ENCODE measurements at regions not wholly inside any gene's neighbourhood (a gene's known extent, or its start where the extent isn't known, plus 50 kb on each side); places are given as distances from the start of the nearest gene placed in this dataset.

- Histone ChIP-seq H3K4me3 (IDR thresholded peaks at IDR 0.05; ENCODE audit: insufficient read depth, low read depth, low read length) (no peak overlapping the region), H3K27ac (no peak overlapping the region), H3K4me2 (no peak overlapping the region), H4K20me1 (ENCODE audit: insufficient read depth) (no peaks in the 10 kb centered on the region), H3K27me3 (ENCODE audit: insufficient read depth, low read depth) (no peaks in the 10 kb centered on the region), H3K4me1 (ENCODE audit: low read depth, poor library complexity, severe bottlenecking) (no peaks in the 10 kb centered on the region), H3K79me2 (ENCODE audit: insufficient read depth, low read depth) (no peaks in the 10 kb centered on the region), H2AFZ (ENCODE audit: low read depth) (no peak overlapping the region), H3K9ac (no peak overlapping the region), H3K36me3 (ENCODE audit: insufficient read depth) (no peaks in the 10 kb centered on the region)
- no peak for TF ChIP-seq CTCF (conservative IDR thresholded peaks at IDR 0.05; ENCODE audit: low read depth, low read length)
These were observed 113.6 kb downstream of the POLR2M start for GRCh38 chr15:57820119-57820518.

DNA sequence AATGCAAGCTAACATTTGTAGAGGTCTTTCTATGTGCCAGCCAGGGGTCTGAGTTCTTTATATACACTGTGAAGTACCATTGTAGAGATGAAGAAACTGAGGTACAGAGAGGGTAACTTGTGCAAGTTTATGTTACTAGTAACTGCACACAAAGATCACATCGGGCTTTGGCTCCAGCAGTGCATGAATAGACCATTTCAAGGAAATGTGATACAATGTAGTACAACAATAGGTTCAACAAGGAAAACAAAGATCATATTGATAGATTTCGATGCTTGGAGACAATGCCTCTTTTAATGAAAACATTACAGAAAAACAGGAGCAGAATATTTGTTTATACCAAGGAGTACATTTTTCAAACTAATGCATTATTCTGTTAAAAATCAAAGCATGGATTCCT, 115.3 kb downstream of the POLR2M start:
- Histone ChIP-seq H3K4me2 (no peak overlapping the region), H3K4me3 (IDR thresholded peaks at IDR 0.05; ENCODE audit: insufficient read depth, low read depth, low read length) (no peak overlapping the region), H4K20me1 (ENCODE audit: insufficient read depth) (no peaks in the 10 kb centered on the region), H2AFZ (ENCODE audit: low read depth) (no peak overlapping the region), H3K27ac (no peak overlapping the region), H3K27me3 (ENCODE audit: insufficient read depth, low read depth) (no peaks in the 10 kb centered on the region), H3K36me3 (ENCODE audit: insufficient read depth) (no peaks in the 10 kb centered on the region), H3K9ac (no peak overlapping the region), H3K4me1 (ENCODE audit: low read depth, poor library complexity, severe bottlenecking) (no peaks in the 10 kb centered on the region), H3K79me2 (ENCODE audit: insufficient read depth, low read depth) (no peaks in the 10 kb centered on the region)
- no peak for TF ChIP-seq CTCF (conservative IDR thresholded peaks at IDR 0.05; ENCODE audit: low read depth, low read length)

DNA sequence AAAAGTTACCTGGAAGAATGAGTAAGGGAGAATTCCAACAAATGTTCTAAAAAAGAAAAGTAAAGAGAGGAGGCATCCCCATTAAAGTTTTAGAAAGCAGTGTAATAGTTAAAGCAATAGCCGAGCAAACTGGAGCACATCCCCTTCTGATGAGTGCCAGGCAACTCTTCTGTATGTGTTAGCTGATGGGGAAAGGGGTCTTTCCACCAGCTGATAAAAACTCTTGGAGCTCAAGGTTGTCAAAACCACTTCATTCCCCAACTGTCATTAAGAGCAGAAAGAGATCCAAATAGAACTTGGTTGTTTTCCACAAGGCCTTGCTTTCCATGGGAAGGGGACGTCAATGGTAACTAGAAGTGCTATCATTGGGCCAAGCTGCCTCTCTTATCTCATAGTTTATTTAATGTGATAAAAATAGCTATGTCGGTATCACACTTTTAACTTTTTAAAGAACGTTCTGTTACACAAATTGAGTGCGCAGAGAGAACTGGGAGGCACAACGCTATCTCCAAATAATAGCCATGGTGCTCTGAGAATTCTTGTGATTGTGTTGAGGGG, 116.9 kb downstream of the POLR2M start:
- Histone ChIP-seq H3K36me3 (ENCODE audit: insufficient read depth) (no peaks in the 10 kb centered on the region), H3K4me1 (ENCODE audit: low read depth, poor library complexity, severe bottlenecking) (no peaks in the 10 kb centered on the region), H4K20me1 (ENCODE audit: insufficient read depth) (no peaks in the 10 kb centered on the region), H3K27me3 (ENCODE audit: insufficient read depth, low read depth) (no peaks in the 10 kb centered on the region), H3K79me2 (ENCODE audit: insufficient read depth, low read depth) (no peaks in the 10 kb centered on the region), H3K27ac (no peak overlapping the region), H2AFZ (ENCODE audit: low read depth) (no peak overlapping the region), H3K9ac (no peak overlapping the region), H3K4me3 (IDR thresholded peaks at IDR 0.05; ENCODE audit: insufficient read depth, low read depth, low read length) (no peak overlapping the region), H3K4me2 (no peak overlapping the region)
- TF ChIP-seq CTCF (conservative IDR thresholded peaks at IDR 0.05; ENCODE audit: low read depth, low read length), result no peak

- H4K20me1 ChIP-seq (ENCODE audit: insufficient read depth), result no peaks in the 10 kb centered on the region
- H3K4me2 ChIP-seq, result no peak overlapping the region
- H2AFZ ChIP-seq (ENCODE audit: low read depth), result no peak overlapping the region
- no peaks in the 10 kb centered on the region for H3K79me2 ChIP-seq (ENCODE audit: insufficient read depth, low read depth)
- no peaks in the 10 kb centered on the region for H3K27me3 ChIP-seq (ENCODE audit: insufficient read depth, low read depth)
- TF ChIP-seq CTCF (conservative IDR thresholded peaks at IDR 0.05; ENCODE audit: low read depth, low read length), result no peak
- peaks cover under 1% of the 10 kb centered on the region for H3K4me1 ChIP-seq (ENCODE audit: low read depth, poor library complexity, severe bottlenecking)
- no peak overlapping the region for H3K4me3 ChIP-seq (IDR thresholded peaks at IDR 0.05; ENCODE audit: insufficient read depth, low read depth, low read length)
- no peaks in the 10 kb centered on the region for H3K36me3 ChIP-seq (ENCODE audit: insufficient read depth)
- no peak overlapping the region for H3K27ac ChIP-seq
- H3K9ac ChIP-seq, result no peak overlapping the region
These were observed 117.7 kb downstream of the POLR2M start for GRCh38 chr15:57824186-57824585.
